Progenitor cell of endocrine pancreas (in vitro differentiated cells): ENCODE measurements at regions not wholly inside any gene's neighbourhood (a gene's known extent, or its start where the extent isn't known, plus 50 kb on each side); places are given as distances from the start of the nearest gene placed in this dataset.

Source experiments
- DNase-seq: peaks from one replicate; pipeline ENCODE4 v3.0.0; 2021; ENCODE audit warnings: low spot score; ENCODE audit not compliant: unreplicated experiment
- H3K27ac Mint-ChIP-seq: 2 replicates; pipeline ENCODE4 v1.8.0; 2021; ENCODE audit warnings: mild to moderate bottlenecking, moderate library complexity, mixed read lengths
- H3K27me3 Mint-ChIP-seq: 2 replicates; pipeline ENCODE4 v1.8.0; 2021; ENCODE audit warnings: mixed read lengths
- H3K36me3 Mint-ChIP-seq: 2 replicates; pipeline ENCODE4 v1.8.0; 2022; ENCODE audit warnings: mixed read lengths; ENCODE audit not compliant: insufficient read depth
- H3K4me1 Mint-ChIP-seq: 2 replicates; pipeline ENCODE4 v1.8.0; 2021; ENCODE audit warnings: low read depth, mixed read lengths
- H3K4me3 Mint-ChIP-seq: 2 replicates; pipeline ENCODE4 v1.8.0; 2021; ENCODE audit warnings: low read depth, mild to moderate bottlenecking, moderate library complexity, mixed read lengths
- H3K9me3 Mint-ChIP-seq: 2 replicates; pipeline ENCODE4 v1.8.0; 2021; ENCODE audit warnings: low read depth, mixed read lengths
- TF ChIP-seq, protein P1 (sequence below): fragments of 200-600 bp; sonication (generic); IDR thresholded peaks from one replicate; pipeline ENCODE4 v1.5.0; 2021; ENCODE audit warnings: antibody characterized with exemption, mild to moderate bottlenecking; ENCODE audit not compliant: unreplicated experiment

DNA sequence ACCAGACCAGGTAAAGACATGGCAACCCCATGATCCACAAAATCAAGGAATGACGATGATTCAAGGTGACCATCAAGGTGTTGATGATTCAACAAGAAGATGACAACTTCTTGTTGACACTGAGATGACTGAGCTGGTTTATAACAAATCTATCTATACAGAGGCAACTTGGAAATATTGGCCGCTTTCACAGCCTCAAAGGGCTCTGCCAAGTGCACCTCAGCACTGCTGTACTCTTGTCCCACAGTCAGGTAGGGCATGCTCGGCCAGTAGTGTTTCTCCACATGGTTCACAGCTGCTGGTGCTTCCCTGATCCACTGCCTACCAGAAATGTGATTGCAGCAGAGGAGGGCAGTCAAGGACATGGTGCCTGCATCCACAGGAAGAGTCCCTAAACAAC is 125.2 kb upstream of the SYT6 start:
- peaks cover 12% of the 10 kb centered on the region for H3K9me3 Mint-ChIP-seq
- no peak for DNase-seq
- TF ChIP-seq, protein P1, sequence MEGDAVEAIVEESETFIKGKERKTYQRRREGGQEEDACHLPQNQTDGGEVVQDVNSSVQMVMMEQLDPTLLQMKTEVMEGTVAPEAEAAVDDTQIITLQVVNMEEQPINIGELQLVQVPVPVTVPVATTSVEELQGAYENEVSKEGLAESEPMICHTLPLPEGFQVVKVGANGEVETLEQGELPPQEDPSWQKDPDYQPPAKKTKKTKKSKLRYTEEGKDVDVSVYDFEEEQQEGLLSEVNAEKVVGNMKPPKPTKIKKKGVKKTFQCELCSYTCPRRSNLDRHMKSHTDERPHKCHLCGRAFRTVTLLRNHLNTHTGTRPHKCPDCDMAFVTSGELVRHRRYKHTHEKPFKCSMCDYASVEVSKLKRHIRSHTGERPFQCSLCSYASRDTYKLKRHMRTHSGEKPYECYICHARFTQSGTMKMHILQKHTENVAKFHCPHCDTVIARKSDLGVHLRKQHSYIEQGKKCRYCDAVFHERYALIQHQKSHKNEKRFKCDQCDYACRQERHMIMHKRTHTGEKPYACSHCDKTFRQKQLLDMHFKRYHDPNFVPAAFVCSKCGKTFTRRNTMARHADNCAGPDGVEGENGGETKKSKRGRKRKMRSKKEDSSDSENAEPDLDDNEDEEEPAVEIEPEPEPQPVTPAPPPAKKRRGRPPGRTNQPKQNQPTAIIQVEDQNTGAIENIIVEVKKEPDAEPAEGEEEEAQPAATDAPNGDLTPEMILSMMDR, result no peak
- H3K27me3 Mint-ChIP-seq, result peaks cover 6% of the 10 kb centered on the region
- H3K27ac Mint-ChIP-seq, result no peak overlapping the region
- no peak overlapping the region for H3K4me3 Mint-ChIP-seq
- no peaks in the 10 kb centered on the region for H3K4me1 Mint-ChIP-seq
- no peaks in the 10 kb centered on the region for H3K36me3 Mint-ChIP-seq

DNA sequence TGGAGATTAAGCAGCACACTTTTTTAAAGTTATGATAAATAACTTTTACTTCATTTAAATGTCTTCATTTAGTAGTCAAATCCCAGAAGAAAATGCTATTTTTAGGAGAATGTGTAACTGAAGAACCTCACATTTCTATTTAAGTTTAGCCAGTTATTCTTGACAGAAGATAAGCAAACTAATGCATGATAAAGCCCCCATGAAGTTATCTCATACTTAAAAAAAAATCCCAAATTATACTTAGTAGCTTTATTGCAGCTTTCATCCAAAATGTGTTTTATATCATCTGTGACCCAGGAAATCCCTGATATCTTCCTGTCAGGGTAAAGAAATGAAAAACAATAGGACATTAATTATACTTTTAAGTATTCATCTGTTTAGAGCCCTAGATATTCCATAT is 124.8 kb upstream of the SYT6 start:
- Mint-ChIP-seq H3K27ac (no peak overlapping the region), H3K36me3 (no peaks in the 10 kb centered on the region), H3K9me3 (peaks cover 12% of the 10 kb centered on the region), H3K4me3 (no peak overlapping the region), H3K4me1 (no peaks in the 10 kb centered on the region), H3K27me3 (peaks cover 6% of the 10 kb centered on the region)
- DNase-seq, result no peak
- TF ChIP-seq, protein P1, result no peak

DNA sequence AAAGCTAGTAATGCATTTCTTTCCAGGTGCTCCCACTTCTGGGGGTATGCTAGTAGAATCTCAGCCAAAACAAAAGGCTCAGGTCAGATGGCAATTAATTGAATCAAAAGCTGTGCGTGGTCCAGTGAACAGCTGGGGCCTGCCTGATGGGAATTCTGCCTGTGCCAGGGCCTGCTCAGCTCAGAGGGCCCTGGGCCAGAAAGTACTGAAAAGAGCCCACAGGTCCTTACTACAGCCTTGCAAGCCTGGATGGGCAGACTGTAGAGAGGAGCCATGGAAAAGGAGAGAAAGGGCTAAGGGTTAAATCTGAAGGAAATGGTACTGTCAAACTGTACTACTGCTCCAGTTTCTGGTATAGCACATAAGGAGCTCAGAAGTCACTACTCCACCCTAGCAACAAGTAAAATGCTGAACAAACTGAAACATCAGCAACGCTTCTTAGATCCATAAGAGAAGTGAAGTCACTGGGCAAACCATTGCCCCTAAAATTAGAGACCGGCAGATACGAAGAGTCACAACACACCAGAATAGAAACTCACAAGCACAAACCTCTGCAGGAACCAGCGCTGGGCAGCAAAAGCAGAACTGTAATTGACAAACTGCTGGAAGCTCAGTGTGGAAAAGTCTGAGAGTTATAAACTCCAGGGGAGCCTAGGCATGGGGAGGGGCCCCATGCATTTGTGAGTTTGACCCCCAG is 121.1 kb upstream of the SYT6 start:
- DNase-seq, result no peak
- Mint-ChIP-seq H3K27ac (no peak overlapping the region), H3K4me1 (no peaks in the 10 kb centered on the region), H3K9me3 (peaks cover 8% of the 10 kb centered on the region), H3K4me3 (no peak overlapping the region), H3K36me3 (no peaks in the 10 kb centered on the region), H3K27me3 (peaks cover 6% of the 10 kb centered on the region)
- TF ChIP-seq, protein P1, result no peak

DNA sequence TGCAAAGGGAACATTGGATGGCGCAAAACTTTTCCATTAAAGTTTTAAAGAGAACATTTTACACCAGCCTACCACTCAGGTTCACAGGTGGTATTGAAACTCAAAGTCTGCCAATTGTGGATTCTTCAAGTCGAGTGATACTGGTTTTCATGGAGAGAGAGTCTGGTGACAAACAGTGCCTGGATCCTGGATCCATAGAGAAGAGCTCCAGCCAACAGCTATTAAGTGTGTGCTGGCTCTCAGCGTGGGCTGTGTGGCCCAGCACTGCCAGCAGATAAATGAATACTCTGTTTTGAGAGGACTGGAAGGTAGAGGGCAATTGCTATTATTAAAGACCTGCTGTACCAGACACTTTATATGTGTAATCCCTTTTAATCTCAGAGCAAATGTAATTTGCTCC is 118.9 kb upstream of the SYT6 start:
- Mint-ChIP-seq H3K4me1 (no peaks in the 10 kb centered on the region), H3K4me3 (no peak overlapping the region), H3K27me3 (peaks cover 6% of the 10 kb centered on the region), H3K9me3 (no peaks in the 10 kb centered on the region), H3K27ac (no peak overlapping the region), H3K36me3 (no peaks in the 10 kb centered on the region)
- no peak for DNase-seq
- TF ChIP-seq, protein P1, result no peak

DNA sequence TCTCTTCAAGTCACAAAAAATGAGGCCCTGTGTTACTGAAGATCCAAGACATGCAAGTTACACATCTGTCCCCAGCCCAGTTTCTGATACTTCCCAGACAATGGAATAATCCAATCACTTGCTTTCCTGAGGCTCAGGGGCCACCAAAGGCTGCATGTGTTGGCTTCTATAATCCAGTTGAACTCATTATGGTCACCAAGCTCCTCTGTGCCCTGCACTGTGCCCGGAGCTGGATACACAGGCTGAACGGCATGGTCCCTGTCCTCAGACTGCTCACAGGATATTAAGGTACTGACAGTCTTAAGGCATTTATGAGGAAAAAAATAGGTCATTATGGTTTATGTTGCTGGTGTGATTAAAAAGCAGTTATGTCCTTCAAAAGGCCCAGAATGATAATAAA is 117.0 kb upstream of the SYT6 start:
- Mint-ChIP-seq H3K36me3 (no peaks in the 10 kb centered on the region), H3K4me3 (no peak overlapping the region), H3K27ac (no peak overlapping the region), H3K27me3 (peaks cover 10% of the 10 kb centered on the region), H3K9me3 (peaks cover 4% of the 10 kb centered on the region), H3K4me1 (no peaks in the 10 kb centered on the region)
- no peak for DNase-seq
- TF ChIP-seq, protein P1, result no peak
